ENCODE measurements at regions not wholly inside any gene's neighbourhood (a gene's known extent, or its start where the extent isn't known, plus 50 kb on each side); places are given as distances from the start of the nearest gene placed in this dataset.

DNA sequence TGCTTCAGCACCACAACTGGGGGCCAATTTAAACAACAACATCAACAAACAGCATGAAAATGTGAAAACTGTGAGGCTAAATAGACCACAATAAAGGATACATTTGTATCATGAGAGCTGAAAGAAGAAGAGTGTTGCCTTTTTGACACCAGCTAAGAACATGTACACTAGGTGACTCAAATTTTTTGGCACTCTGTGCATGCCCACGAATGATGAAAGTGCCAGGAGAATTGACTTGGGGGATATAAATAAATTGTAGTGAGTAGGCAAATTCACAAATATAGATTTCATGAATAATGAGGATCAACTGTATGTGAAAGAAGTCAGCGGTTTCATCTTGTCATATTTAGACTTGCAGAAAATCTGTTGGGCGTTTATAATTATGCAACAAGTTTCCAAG, 1388.0 kb upstream of the LRRTM1 start:
- no peak for DNase-seq
- 10 to 13% methylated on average over 3 of the region's 3 CpGs for WGBS, 2 experiments (ENCODE audit: low coverage in 1 of 2, low lambda C conversion rate in 2 of 2, missing lambda C conversion rate in 2 of 2)
- no peak overlapping the region for H3K9ac ChIP-seq
- no peak overlapping the region for H3K27ac ChIP-seq
- H3K27me3 ChIP-seq (replicated peaks; ENCODE audit: insufficient read depth) = no peaks in the 10 kb centered on the region
- H4K20me1 ChIP-seq (ENCODE audit: insufficient read depth) = no peaks in the 10 kb centered on the region
- TF ChIP-seq EZH2 (IDR thresholded peaks at IDR 0.05; ENCODE audit: insufficient read depth, poor library complexity, severe bottlenecking) (no peak), EZH2phosphoT487 (IDR thresholded peaks at IDR 0.05; ENCODE audit: insufficient read depth, low read depth) (no peak)
- H3K79me2 ChIP-seq (ENCODE audit: insufficient read depth) = no peaks in the 10 kb centered on the region
- no peak overlapping the region for H3K4me2 ChIP-seq (ENCODE audit: unreplicated experiment)
- H3K36me3 ChIP-seq (ENCODE audit: low read depth) = no peaks in the 10 kb centered on the region
- H3F3A ChIP-seq (ENCODE audit: insufficient read depth) = no peaks in the 10 kb centered on the region
- H3K9me3 ChIP-seq (ENCODE audit: low read depth) = no peaks in the 10 kb centered on the region
- in situ Hi-C loops (cut with MboI) = no loop called here
- no peak overlapping the region for H2AFZ ChIP-seq
- no peak overlapping the region for H3K4me3 ChIP-seq
- H3K4me1 ChIP-seq (ENCODE audit: insufficient read depth) = no peaks in the 10 kb centered on the region
- H3K9me2 ChIP-seq (ENCODE audit: insufficient read depth) = no peaks in the 10 kb centered on the region

DNA sequence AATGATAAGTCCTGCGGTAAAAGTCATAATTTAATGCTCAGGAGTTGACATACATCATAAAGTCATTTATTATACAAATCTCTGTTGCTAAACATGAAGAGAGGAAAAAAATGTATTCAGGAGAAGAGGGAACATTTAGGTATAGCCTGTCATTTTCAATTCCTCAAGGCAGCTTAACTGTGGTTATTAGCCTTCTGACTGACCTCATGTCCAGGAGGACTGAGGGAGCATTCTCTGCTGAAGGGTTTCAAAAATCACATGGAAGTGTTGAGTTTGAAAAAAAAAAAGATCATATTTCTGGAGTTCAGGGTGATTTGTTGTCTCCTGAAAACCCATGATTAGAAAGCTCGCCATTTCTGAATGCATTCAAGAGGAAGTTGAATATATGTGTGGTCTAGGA, 1371.1 kb upstream of the LRRTM1 start:
- peaks cover 3% of the 10 kb centered on the region for H3K9me3 ChIP-seq (ENCODE audit: low read depth)
- 8 to 13% methylated on average over 2 of the region's 2 CpGs for WGBS, 2 experiments (ENCODE audit: low coverage in 1 of 2, low lambda C conversion rate in 2 of 2, missing lambda C conversion rate in 2 of 2)
- in situ Hi-C loops (cut with MboI) = no loop called here
- no peaks in the 10 kb centered on the region for H3K36me3 ChIP-seq (ENCODE audit: low read depth)
- H3K4me3 ChIP-seq = no peak overlapping the region
- no peaks in the 10 kb centered on the region for H3K27me3 ChIP-seq (replicated peaks; ENCODE audit: insufficient read depth)
- H2AFZ ChIP-seq = no peak overlapping the region
- DNase-seq = no peak
- H3K79me2 ChIP-seq (ENCODE audit: insufficient read depth) = no peaks in the 10 kb centered on the region
- TF ChIP-seq EZH2phosphoT487 (IDR thresholded peaks at IDR 0.05; ENCODE audit: insufficient read depth, low read depth) (no peak), EZH2 (IDR thresholded peaks at IDR 0.05; ENCODE audit: insufficient read depth, poor library complexity, severe bottlenecking) (no peak)
- H3K4me1 ChIP-seq (ENCODE audit: insufficient read depth) = no peaks in the 10 kb centered on the region
- no peak overlapping the region for H3K4me2 ChIP-seq (ENCODE audit: unreplicated experiment)
- H4K20me1 ChIP-seq (ENCODE audit: insufficient read depth) = no peaks in the 10 kb centered on the region
- H3K9me2 ChIP-seq (ENCODE audit: insufficient read depth) = no peaks in the 10 kb centered on the region
- no peak overlapping the region for H3K27ac ChIP-seq
- H3K9ac ChIP-seq = no peak overlapping the region
- H3F3A ChIP-seq (ENCODE audit: insufficient read depth) = no peaks in the 10 kb centered on the region

DNA sequence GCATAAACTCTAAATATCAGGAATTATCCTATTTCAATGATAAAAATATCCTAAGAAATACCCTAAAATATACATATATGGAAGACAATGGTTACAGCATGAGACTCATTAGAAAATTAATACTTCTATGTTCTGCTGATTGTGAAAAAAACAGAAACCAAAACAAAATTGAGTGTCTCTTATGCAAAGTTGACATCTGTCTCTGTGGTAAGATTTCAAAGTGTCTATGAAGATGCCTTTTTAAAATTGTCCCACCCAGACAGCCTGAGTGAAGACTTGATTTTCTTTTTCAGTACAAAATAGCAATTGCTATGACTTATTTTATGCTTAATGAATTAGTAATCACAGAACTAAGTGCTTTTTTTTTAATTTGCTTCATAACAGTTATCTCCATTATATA, 1368.4 kb upstream of the LRRTM1 start:
- H2AFZ ChIP-seq = no peak overlapping the region
- TF ChIP-seq EZH2 (IDR thresholded peaks at IDR 0.05; ENCODE audit: insufficient read depth, poor library complexity, severe bottlenecking) = no peak
- no peak for TF ChIP-seq EZH2phosphoT487 (IDR thresholded peaks at IDR 0.05; ENCODE audit: insufficient read depth, low read depth)
- no peak overlapping the region for H3K27ac ChIP-seq
- no peak for DNase-seq
- in situ Hi-C loops (cut with MboI) = no loop called here
- peaks cover 3% of the 10 kb centered on the region for H3K9me3 ChIP-seq (ENCODE audit: low read depth)
- H3K4me3 ChIP-seq = no peak overlapping the region
- H3F3A ChIP-seq (ENCODE audit: insufficient read depth) = no peaks in the 10 kb centered on the region
- no peak overlapping the region for H3K9ac ChIP-seq
- H3K9me2 ChIP-seq (ENCODE audit: insufficient read depth) = no peaks in the 10 kb centered on the region
- H3K36me3 ChIP-seq (ENCODE audit: low read depth) = no peaks in the 10 kb centered on the region
- no peaks in the 10 kb centered on the region for H3K79me2 ChIP-seq (ENCODE audit: insufficient read depth)
- no peaks in the 10 kb centered on the region for H3K27me3 ChIP-seq (replicated peaks; ENCODE audit: insufficient read depth)
- no peaks in the 10 kb centered on the region for H4K20me1 ChIP-seq (ENCODE audit: insufficient read depth)
- H3K4me1 ChIP-seq (ENCODE audit: insufficient read depth) = no peaks in the 10 kb centered on the region
- no peak overlapping the region for H3K4me2 ChIP-seq (ENCODE audit: unreplicated experiment)

DNA sequence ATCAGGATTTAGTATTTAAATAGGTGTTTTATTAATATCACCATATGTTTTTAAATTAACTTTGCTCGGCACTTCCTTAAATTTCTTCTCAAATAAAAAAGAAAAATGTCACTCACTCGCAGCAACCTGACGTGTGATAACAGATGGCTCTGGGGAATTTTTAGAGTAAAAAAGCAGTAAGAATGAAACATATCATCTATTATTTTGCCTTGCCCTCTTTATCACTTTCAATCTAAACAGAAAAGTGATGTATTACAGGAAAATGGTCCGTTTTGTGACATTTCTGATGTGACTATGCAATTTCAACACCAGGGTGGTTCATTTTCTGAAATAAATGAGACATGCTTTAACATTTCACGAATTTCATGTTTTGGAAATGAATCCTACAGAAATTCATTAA, 1368.0 kb upstream of the LRRTM1 start:
- WGBS, 2 experiments (ENCODE audit: low coverage in 1 of 2, low lambda C conversion rate in 2 of 2, missing lambda C conversion rate in 2 of 2) = 34 to 35% methylated on average over 5 of the region's 5 CpGs
- DNase-seq = no peak
- in situ Hi-C loops (cut with MboI) = no loop called here

DNA sequence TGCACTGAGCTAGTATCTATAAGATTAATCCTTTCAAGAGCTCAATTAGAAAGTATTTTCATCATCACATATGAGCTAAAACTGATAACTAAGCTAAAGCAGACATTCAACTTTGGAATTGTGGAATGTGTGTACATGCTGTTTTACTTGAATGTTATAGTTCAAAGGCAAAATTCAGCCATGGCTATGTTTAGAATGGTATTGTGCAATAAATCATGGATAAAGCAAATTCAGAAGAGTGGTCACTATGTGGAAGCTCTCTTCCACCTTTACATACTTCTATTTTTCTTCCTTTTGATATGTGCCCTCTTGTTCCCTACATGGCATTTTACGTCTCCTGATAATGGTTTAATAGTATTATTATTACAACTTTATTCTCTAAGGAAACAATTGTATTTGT, 1366.3 kb upstream of the LRRTM1 start:
- peaks cover 3% of the 10 kb centered on the region for H3K9me3 ChIP-seq (ENCODE audit: low read depth)
- no peaks in the 10 kb centered on the region for H3F3A ChIP-seq (ENCODE audit: insufficient read depth)
- H3K9me2 ChIP-seq (ENCODE audit: insufficient read depth) = no peaks in the 10 kb centered on the region
- in situ Hi-C loops (cut with MboI) = no loop called here
- H3K9ac ChIP-seq = no peak overlapping the region
- 14 to 30% methylated on average over 1 of the region's 1 CpG for WGBS, 2 experiments (ENCODE audit: low coverage in 1 of 2, low lambda C conversion rate in 2 of 2, missing lambda C conversion rate in 2 of 2)
- H2AFZ ChIP-seq = no peak overlapping the region
- no peak overlapping the region for H3K4me2 ChIP-seq (ENCODE audit: unreplicated experiment)
- no peak for TF ChIP-seq EZH2 (IDR thresholded peaks at IDR 0.05; ENCODE audit: insufficient read depth, poor library complexity, severe bottlenecking)
- no peak for TF ChIP-seq EZH2phosphoT487 (IDR thresholded peaks at IDR 0.05; ENCODE audit: insufficient read depth, low read depth)
- no peaks in the 10 kb centered on the region for H3K27me3 ChIP-seq (replicated peaks; ENCODE audit: insufficient read depth)
- no peaks in the 10 kb centered on the region for H3K36me3 ChIP-seq (ENCODE audit: low read depth)
- DNase-seq = no peak
- H3K27ac ChIP-seq = no peak overlapping the region
- H4K20me1 ChIP-seq (ENCODE audit: insufficient read depth) = no peaks in the 10 kb centered on the region
- no peaks in the 10 kb centered on the region for H3K4me1 ChIP-seq (ENCODE audit: insufficient read depth)
- H3K79me2 ChIP-seq (ENCODE audit: insufficient read depth) = no peaks in the 10 kb centered on the region
- H3K4me3 ChIP-seq = no peak overlapping the region

More for the DNA sequence above, 1368.0 kb upstream of the LRRTM1 start:
- Histone ChIP-seq H3K79me2 (ENCODE audit: insufficient read depth) (no peaks in the 10 kb centered on the region), H2AFZ (no peak overlapping the region), H3K9me2 (ENCODE audit: insufficient read depth) (no peaks in the 10 kb centered on the region), H3K4me2 (ENCODE audit: unreplicated experiment) (no peak overlapping the region), H3K27me3 (replicated peaks; ENCODE audit: insufficient read depth) (no peaks in the 10 kb centered on the region), H3K36me3 (ENCODE audit: low read depth) (no peaks in the 10 kb centered on the region), H3K4me1 (ENCODE audit: insufficient read depth) (no peaks in the 10 kb centered on the region), H3K9ac (no peak overlapping the region), H3K9me3 (ENCODE audit: low read depth) (peaks cover 3% of the 10 kb centered on the region), H3K4me3 (no peak overlapping the region), H3F3A (ENCODE audit: insufficient read depth) (no peaks in the 10 kb centered on the region), H4K20me1 (ENCODE audit: insufficient read depth) (no peaks in the 10 kb centered on the region), H3K27ac (no peak overlapping the region)
- TF ChIP-seq EZH2phosphoT487 (IDR thresholded peaks at IDR 0.05; ENCODE audit: insufficient read depth, low read depth) = no peak
- no peak for TF ChIP-seq EZH2 (IDR thresholded peaks at IDR 0.05; ENCODE audit: insufficient read depth, poor library complexity, severe bottlenecking)

Data from GM23248 (cell line).